Right atrium auricular region (tissue), 2 donors: ENCODE measurements at regions not wholly inside any gene's neighbourhood (a gene's known extent, or its start where the extent isn't known, plus 50 kb on each side); places are given as distances from the start of the nearest gene placed in this dataset.

Experiments
- DNase-seq: peaks from one replicate; pipeline ENCODE4 v3.0.0-alpha.2; 2019; ENCODE audit warnings: low spot score
- H3K27ac ChIP-seq, 2 donors: fragments of 200-600 bp; sonication (generic); 1 replicate in 1 of 2; 2 replicates in 1 of 2; pipeline ENCODE4 v1.5.1; 2016 to 2019
- H3K27me3 ChIP-seq, 2 donors: fragments of 200-600 bp; sonication (generic); one replicate each; pipeline versions ENCODE4 v1.5.1 to v1.6.0; 2017 to 2019
- H3K36me3 ChIP-seq: fragments of 200-600 bp; sonication (generic); one replicate; pipeline ENCODE4 v1.5.1; 2016
- H3K4me1 ChIP-seq, 2 donors: fragments of 200-600 bp; sonication (generic); one replicate each; pipeline versions ENCODE4 v1.5.1 to v1.6.0; 2017 to 2019
- H3K4me3 ChIP-seq, 2 donors: fragments of 200-600 bp; sonication (generic); 1 replicate in 1 of 2; 2 replicates in 1 of 2; pipeline ENCODE4 v1.5.1; 2017 to 2019; ENCODE audit warnings: mild to moderate bottlenecking in 1 of 2, moderate library complexity in 1 of 2
- H3K9me3 ChIP-seq, 2 donors: fragments of 200-600 bp; sonication (generic); one replicate each; pipeline ENCODE4 v1.5.1; 2019
- CTCF ChIP-seq, 2 donors: fragments of 200-600 bp; sonication (generic); IDR thresholded peaks; one replicate each; pipeline ENCODE4 v1.5.1; 2019; ENCODE audit warnings: antibody characterized with exemption in 2 of 2

GRCh38 chr14:85040046-85040685 is 489.8 kb upstream of the FLRT2 start:
- Histone ChIP-seq H3K27me3 (no peaks in the 10 kb centered on the region), H3K27ac (no peak overlapping the region), H3K9me3 (no peaks in the 10 kb centered on the region), H3K4me3 (no peak overlapping the region), H3K36me3 (no peaks in the 10 kb centered on the region), H3K4me1 (no peaks in the 10 kb centered on the region)
- TF ChIP-seq CTCF (IDR thresholded peaks at IDR 0.05): no peak
- no peak for DNase-seq

GRCh38 chr14:85041618-85042017 is 488.3 kb upstream of the FLRT2 start:
- peaks cover 0 to 2% of the 10 kb centered on the region in 2 donors for H3K9me3 ChIP-seq
- H3K36me3 ChIP-seq: no peaks in the 10 kb centered on the region
- H3K4me3 ChIP-seq: no peak overlapping the region
- H3K27ac ChIP-seq: no peak overlapping the region
- no peaks in the 10 kb centered on the region for H3K4me1 ChIP-seq
- DNase-seq: no peak
- no peak for TF ChIP-seq CTCF (IDR thresholded peaks at IDR 0.05)
- no peaks in the 10 kb centered on the region for H3K27me3 ChIP-seq

GRCh38 chr14:85042301-85042700 is 487.6 kb upstream of the FLRT2 start:
- Histone ChIP-seq H3K27ac (no peak overlapping the region), H3K36me3 (no peaks in the 10 kb centered on the region), H3K9me3 (peaks cover 0 to 6% of the 10 kb centered on the region in 2 donors), H3K4me3 (no peak overlapping the region), H3K4me1 (no peaks in the 10 kb centered on the region), H3K27me3 (no peaks in the 10 kb centered on the region)
- TF ChIP-seq CTCF (IDR thresholded peaks at IDR 0.05): no peak
- DNase-seq: no peak

GRCh38 chr14:85050180-85050579 is 479.8 kb upstream of the FLRT2 start:
- H3K9me3 ChIP-seq: peaks cover 0 to 6% of the 10 kb centered on the region in 2 donors

GRCh38 chr14:85052646-85053045 is 477.3 kb upstream of the FLRT2 start:
- Histone ChIP-seq H3K4me1 (no peaks in the 10 kb centered on the region), H3K4me3 (no peak overlapping the region), H3K36me3 (no peaks in the 10 kb centered on the region), H3K9me3 (no peaks in the 10 kb centered on the region), H3K27ac (no peak overlapping the region), H3K27me3 (no peaks in the 10 kb centered on the region)
- TF ChIP-seq CTCF (IDR thresholded peaks at IDR 0.05): no peak
- no peak for DNase-seq

More at GRCh38 chr14:85050180-85050579, 479.8 kb upstream of the FLRT2 start:
- no peaks in the 10 kb centered on the region for H3K36me3 ChIP-seq
- TF ChIP-seq CTCF (IDR thresholded peaks at IDR 0.05): no peak
- H3K27ac ChIP-seq: no peak overlapping the region
- DNase-seq: no peak
- H3K4me3 ChIP-seq: no peak overlapping the region
- no peaks in the 10 kb centered on the region for H3K27me3 ChIP-seq
- no peaks in the 10 kb centered on the region for H3K4me1 ChIP-seq

- Histone ChIP-seq H3K27ac (no peak overlapping the region), H3K36me3 (no peaks in the 10 kb centered on the region), H3K4me1 (no peaks in the 10 kb centered on the region), H3K27me3 (no peaks in the 10 kb centered on the region), H3K9me3 (no peaks in the 10 kb centered on the region), H3K4me3 (no peak overlapping the region)
- no peak for DNase-seq
- TF ChIP-seq CTCF (IDR thresholded peaks at IDR 0.05): no peak
These were observed 475.8 kb upstream of the FLRT2 start for GRCh38 chr14:85054178-85054577.
